ENCODE measurements at regions not wholly inside any gene's neighbourhood (a gene's known extent, or its start where the extent isn't known, plus 50 kb on each side); places are given as distances from the start of the nearest gene placed in this dataset.

DNA sequence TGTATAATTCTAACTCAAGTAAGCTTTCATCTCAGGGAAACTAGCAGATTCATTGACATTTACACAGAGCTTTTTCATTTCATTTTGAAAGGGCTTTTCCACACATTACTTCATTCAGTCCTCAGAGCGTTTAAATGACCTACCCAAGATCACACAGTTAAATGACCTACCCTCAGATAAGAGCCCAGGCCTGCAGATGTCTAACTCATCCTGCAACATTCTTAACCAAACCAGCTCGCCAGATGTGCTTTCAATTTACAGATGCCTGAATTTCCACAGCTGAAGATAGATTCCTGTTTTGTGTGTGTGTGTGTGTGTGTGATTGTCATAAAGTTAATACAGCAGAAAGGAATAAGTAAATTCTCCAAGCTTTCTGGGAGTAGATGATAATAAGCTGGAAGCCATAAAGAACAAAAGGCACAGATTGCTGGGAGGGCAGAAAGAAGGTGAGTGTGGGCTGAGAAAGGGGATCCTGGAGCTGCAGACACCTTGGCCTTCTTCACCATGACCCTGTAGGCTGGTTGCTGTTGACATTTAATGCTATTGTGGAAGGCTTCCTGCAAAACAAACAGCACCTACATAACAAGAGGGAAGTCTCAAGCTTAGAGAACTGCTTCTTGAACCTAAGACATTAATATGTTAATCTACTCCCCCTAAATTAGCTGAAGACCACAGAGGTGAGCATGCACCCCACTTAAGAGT is 489.7 kb upstream of the CELF2 start:
- no peak for DNase-seq

DNA sequence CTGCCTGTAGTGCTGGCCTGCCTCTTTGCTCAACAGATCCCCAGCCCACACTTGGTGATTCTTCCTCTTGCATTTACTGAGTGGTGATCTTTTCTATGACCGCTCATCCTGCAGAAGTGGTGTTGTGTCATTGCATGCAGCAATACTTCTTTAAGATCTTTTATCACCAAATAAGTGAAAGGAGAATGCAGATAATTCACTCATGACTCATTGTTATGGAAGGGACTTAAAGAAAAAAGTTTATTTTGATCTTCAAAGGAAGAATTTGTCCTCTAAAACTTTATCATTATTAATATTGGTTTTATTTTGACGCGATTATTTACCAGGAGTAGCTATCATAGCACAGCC is 489.1 kb upstream of the CELF2 start:
- no peak for DNase-seq

DNA sequence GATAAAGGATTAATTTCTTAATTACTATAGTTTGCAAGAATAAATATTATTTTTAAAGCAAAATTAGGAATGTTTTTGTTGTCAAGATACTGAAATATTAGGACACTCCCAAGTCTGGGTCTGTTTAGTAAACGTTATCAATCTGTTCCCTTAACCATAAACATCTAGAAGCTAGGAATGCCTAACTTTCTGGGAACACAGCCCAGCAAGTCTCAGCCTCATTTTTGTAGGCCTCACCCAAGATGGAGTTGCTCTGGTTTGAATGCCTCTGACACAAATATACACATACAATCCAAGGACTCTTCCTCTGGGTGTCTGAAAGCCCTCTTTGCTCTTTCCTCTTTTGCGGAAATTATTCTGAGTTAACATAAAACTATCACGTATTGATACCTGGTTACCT is 487.4 kb upstream of the CELF2 start:
- no peak for DNase-seq

DNA sequence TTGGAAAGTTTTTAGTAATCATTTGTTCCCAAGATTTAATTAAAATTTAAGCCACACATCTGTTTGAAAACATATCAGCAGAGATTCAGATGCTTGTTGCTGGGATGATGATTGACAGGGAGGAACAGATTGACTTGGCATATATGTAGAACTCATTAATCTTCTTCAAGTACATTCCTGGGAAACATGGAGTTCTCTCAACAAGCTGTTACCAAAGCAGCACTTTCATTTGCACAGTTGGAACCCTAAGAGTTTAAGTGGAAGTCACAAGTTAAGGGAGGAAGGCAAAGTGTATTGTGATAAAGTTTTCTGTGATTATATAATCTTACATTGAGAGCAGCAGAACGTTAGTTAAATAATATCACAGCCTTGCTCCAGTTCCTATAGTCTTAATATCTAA is 485.4 kb upstream of the CELF2 start:
- no peak for DNase-seq

DNA sequence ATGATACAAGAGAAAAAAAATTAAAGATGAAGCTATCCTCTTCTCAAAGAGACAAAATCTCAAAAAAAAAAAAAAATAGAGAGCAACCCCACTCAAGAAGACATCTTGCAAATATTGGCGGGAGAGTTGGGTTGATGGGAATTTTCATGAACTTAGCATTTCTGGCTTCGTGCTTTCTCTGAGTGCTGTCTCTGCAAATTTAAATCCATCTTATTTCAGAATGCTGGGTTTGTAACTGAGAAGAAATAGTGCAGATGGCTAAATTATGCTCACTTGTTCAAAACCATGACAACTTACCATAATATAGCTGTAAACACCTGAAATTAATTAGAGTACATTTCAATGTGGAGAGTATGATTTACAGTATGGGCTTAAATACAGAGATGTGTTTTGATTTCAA is 484.8 kb upstream of the CELF2 start:
- no peak for DNase-seq

DNA sequence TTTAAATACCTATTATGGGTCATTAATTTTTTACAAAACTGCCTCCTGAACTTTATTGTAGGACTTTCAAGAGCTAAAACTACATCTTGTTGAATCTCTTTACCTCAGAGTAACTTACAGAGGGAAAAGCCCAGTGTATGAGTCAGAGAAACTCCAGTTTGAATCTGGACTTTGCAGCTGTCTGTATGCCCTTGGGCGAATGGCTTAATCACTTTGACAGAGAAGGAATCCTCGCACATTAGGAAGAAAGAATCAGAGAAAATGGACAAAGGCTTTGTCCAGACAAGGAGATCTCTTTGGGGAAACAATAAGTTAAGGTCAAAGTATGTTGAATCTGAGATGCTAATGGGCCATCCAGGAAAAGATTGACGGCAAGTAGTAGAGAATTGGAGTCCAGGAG is 484.2 kb upstream of the CELF2 start:
- no peak for DNase-seq

DNA sequence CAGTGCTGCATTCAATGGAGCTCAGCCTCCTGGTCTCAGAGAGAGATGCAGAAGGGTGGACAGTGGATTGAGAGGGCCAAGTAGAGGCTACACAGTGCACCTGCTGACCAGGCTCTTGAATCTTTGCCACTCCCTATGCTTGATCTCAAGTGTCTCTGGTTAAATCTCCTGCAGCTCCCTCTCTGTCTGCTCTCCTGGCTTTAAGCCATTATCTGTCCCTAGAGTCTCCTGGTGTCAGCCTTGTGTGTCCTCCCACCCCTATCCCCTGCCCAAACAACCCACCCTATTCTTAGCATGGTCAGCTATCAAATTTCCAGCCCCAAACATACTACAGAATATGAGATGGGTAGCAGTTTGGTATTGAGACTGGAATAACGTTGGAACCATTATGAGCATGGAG is 479.3 kb upstream of the CELF2 start:
- DNase-seq: no peak

DNA sequence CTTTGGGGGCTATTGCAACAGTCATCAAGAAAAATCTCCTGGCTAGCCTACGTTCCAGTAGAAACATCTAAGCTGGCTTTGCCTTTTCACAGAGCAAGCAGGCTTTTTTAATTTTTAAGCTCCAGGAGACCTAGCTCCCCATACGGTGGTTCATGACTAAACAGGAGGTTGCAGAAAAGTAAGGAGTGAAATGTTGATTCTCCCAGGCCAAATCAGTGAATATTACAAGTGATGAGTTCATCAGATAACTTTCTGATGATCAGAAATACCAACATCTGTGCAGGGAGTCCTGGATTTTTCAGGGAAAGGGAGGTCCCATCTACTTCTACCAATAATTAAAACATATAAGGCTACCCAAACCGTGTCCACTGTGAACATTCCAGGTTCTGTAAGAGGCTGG is 477.3 kb upstream of the CELF2 start:
- no peak for DNase-seq

DNA sequence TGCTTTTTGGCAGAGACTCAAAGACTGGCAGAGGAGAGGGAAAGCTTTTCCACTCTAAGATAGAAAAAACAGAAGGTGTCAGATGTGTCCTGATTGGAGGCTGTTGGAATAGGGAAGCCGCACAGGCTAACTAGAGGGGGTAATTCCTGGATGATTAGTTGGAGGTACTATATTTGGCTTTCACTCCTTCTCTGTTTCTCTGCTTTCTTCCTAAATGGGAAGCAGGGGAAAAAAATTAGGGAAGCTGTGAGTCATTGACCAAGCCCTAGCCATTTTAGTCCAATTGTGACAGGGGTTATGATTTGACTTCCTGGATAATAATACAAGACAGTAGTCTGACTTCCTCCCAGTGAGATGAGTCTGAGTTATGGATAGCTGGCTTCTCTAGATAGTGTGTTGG is 475.2 kb upstream of the CELF2 start:
- DNase-seq: no peak

DNA sequence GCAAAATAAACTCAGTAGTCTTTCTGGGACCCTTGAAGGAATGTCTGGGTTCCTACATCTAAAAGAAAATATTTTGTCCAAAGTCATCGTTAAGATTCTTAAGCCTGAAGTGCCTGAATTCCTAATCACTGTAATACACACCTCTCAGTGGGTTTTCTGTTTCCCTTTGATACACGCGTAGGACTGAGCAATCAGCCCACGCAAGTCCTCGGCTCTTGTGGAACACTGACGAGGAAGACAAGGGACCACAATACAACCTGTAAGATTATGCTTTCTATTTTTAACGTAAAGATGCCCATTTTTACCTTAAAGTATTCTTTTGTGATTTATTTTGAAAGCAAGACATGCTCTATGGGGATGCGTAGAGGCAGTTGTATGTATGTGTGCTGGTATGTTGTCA is 472.8 kb upstream of the CELF2 start:
- DNase-seq: no peak

DNA sequence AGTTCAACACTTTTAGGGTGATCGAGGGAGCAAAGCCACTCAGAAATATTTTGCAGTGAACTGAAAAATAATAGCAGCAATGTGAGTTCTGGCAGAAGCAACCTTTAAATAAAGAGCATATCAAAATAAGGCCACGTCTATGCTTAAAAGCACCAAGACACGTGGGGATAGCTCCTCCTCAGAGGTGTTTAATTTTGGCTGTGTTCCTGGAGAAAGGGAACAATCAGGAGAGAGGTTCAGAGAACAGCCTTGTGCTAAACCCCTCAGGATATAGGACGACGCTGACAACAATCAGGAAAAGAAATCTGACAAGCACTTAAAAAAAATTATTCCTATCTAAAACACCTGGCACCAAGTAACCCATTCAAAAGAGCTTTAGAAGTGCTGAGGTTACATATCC is 471.9 kb upstream of the CELF2 start:
- no peak for DNase-seq

DNA sequence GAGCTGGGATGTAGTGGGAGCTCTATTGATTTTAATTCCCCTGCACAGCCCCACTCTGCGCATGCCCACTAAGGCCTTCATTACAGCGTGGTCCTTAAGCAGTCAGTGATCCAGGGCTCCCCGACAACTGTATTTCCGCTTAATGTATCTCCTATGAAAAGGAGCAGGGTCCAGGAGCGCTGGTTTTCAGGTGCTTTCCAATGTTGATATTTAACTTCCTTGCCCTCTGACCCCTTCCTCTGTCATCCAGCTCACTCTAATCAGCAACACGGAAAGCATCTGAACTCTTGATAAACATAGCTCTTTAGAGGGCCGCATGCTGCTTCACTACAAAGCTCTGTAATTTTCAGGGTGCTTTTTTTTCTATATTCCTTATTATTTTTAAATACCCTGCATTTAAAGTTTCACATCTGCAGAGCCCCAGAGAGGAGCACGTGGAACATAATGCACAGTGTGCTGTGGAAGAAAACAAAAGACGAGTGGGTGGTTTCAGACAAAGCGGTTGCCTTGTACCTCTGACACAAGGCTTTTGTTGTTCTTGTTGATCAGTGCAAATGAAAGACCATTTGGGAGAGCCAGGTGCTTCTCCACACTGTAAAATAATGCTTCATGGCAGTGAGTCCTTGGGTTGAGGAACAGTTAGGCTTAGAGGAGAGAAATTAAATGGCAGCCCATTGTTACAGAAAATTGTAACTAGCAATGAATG is 465.9 kb upstream of the CELF2 start:
- DNase-seq: no peak

DNA sequence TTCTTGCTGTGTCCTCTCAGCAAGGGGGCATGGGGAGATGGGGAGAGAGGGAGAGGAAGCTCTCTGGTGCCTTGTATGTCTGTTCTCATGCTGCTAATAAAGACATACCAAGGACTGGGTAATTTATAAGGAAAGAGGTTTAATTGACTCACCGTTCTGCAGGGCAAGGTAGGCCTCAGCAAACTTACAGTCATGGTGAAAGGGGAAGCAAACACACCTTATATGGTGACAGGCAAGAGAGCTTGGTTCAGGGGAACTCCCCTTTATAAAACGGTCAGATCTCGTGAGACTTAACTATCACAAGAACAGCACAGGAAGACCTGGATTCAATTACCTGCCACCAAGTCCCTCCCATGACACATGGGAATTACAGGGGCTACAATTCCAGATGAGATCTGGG is 464.7 kb upstream of the CELF2 start:
- DNase-seq: no peak

DNA sequence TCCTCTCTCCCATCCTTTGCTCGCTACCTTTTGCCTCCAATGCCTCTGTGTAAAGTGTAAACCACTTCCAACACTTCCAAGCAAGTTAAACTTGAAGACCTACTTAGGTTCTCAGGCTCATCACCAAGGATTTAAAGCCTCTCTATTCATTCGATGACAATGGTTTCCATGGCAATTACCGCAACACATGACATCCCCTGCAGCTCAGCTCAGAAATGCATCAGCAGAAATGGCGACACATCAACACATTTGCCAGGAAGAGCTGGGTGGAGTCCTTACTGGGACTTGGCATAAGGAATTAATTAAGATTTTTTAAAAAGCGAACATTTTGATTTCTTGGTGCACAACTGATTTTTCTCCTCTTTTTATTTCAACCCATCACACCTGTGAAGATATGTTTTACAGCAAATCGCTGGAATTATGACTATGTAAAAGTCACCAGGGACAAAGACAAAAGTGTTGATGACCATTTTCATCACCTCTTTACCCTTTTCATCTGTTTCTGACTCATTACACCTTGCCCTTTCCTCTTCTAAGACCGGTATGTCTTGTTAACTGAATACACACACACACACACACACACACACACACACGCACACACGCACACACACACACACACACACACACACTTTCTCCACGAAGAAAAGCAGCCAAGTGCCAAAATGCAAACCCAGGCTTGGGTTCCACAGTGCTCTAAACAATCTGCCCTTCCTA is 453.4 kb upstream of the CELF2 start:
- DNase-seq: no peak

DNA sequence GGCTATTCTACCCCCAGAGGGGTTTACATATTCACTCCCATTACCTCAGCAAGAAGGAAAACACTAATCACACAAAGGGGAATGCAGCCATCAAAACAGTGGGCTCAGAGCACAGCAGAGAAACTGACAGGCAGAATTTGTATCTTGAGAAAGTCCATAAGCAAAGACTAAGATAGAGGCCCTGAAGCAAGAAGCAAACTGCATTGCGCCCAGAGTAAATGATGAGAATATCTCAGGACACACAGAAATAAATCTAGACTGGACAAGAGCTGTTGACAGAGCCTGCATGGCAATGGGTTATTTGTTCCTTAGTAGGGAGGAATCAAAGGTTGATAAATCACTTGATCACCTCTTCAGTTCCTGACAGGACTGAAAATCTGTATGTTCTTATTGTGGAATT is 440.7 kb upstream of the CELF2 start:
- no peak for DNase-seq

DNA sequence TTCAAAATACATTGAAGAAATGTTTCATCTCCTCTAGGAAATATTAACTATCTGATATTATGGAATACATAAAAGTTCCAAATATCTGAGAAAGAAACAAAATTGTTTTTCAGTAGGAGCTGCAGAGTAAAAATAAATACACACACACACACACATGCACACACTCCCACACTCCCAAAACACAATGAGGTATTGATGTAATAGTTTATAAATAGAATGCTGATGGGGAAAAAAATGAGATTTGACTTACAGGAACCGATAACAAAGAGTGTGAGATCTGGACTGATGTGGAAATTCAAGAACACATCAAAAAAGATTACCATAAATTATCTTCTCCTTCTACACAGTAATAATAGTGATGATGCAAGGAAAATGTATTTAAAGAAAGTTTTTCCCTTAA is 438.0 kb upstream of the CELF2 start:
- DNase-seq: no peak

DNA sequence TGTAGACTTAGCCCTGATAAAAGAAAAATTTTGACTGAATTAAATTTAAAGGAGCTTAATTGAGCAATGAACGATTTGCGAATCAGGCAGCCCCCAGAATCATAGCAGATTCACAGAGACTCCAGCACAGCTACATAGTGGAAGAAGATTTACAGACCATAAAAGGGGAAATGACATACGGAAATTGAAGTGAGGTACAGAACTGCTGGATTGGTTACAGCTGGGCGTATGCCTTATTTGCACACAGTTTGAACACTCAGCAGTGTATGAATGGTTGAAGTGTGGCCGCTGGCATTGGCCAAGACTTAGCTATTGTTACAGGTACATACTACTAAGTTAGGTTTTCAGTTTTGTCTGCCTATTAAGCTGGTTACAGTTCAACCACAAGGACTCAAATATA is 433.5 kb upstream of the CELF2 start:
- DNase-seq: no peak

DNA sequence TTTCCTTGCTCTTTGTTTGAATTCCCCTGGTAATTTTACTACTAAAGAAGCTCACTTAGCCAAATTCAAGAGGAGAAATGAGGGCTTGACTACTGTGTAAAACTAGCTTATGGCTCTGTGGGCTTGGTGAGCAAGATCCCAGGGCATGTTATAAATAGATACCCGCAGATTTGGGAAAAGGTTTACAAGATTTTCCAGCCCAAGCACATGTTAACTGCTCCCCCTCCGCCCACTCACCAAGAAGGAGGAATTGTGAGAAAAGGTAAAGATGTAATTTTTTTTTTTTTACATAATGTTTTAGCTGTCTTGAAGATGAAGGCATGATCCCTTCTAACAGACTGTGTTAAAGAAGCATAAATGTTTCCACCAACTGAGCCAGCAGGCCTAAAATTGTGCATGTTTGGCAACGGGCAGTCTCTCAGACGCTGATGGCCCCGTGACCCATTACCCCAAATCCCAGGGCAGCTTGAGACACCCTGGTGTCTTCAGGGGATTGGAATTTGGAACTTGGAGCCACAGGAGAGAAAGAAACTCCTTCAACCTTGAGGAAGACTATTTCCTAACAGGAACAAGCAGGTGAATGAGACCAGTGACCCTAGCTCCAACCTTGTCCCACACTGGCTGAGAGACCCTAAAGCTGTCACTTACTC is 429.8 kb upstream of the CELF2 start:
- DNase-seq: no peak

DNA sequence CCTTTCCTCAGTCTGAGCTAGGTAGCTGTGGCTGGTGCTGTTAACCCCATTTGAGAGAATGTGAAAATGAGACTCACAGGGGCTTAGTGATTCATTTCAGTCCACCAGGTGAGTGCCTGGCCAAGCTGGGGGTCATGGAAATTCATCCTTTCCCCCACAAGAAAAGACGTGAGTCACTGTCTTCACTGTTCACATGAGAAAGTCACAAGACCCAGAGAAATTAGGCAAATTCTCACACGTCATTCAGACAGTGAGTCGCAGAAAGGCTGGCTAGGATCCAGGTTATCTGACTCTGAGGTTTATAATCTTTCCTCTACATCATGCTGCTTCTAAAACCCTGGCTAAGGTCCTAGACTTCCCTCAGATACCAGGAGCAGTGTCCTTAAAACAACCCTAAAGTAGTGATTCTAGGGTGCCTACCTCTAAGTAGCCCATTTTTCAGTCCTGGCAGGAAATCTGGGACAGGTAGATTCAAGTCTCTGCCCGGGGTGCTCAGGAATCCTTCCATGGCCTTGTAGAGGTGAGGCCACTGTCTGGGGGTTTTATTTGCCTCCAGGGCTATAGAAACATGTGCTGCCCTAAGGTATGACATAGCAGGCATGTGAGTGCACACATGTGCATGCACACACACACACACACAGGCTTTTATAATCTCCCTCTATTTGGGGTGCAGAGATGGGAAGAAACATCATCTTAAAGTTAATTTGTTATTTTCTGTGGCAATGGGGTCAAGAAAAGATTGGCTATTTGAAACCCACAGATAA is 427.9 kb upstream of the CELF2 start:
- no peak for DNase-seq

DNA sequence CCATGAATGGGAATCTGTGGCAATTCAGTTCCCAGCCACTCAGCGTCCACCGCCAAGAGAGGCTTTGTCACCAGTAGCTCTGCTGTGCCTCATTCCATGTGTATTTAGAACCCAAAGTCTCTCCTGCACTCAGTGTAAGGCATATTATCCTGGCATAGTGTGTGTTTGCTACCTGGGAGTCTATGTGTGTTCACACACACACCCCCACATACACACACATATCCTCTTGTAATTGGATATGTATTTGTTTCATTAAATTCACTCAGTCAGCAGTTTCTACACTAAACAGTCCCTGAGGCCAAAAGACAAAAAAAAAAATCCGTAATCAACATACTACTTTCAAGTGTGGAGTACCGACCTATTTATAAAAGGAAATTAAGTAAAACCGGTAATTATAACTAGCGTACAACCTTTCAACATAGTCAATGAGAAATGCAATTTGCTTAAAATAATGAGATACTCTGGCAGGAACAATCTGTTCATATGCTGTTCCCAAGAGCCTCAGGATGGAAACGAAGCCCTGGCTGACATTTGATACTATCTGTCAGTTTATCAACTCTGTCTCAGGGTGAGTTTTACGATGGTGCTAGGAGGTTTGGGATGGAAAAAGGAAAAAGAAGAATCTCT is 425.8 kb upstream of the CELF2 start:
- no peak for DNase-seq

DNA sequence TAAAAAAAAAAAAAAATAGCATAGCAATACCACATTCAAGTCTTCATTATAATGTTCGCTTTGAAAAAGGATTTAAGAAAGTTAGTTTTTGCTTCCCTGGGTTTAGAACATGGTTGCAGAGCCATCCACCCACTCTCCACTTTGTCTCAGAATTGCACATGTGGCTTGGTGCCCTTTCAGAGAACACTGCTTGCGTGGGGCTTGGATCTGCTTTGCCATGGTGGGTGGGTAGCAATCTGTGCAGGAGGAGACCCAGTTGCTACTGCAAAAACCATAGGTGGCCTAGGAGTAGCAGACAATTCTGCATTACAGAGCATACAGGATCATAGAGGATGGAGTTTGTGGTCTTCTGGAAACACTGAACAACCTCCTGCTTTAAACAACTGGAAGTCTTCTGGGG is 421.4 kb upstream of the CELF2 start:
- DNase-seq: no peak

DNA sequence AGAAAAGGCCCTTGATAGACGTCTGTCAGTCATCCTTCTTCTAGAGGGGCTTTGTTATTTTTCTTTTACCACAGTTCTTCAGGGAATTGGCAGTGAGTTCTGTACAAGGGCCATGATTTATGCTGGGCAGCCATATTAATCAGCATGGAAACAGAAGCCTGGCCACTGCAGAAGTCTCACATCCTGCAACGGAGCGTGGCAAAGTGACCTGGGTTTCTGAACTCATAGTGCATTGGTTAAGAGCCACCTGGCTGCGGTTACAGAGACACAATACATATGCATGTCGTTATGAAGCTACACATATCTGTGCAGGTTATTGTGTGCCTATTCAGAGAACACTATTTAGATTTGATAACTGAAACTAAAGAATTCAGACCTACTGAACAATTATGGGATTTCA is 419.4 kb upstream of the CELF2 start:
- DNase-seq: no peak

DNA sequence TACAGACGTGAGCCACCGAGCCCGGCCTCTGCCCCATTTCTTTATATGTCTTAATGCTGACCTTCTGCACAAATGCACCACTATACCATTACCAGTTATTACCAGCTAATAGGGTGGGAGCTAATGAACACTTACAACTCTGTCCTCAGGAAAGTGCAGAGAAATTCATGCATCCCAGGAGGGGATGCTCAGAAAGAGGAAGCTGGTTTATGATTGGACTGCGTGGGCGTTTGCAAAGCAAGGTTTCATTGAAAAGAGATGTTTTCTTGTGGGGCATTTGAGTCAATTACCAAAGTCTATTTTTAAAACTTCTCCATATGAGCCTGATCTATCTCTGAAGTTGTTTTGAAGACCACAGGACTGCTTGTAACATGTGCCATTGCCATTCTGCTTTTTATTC is 417.7 kb upstream of the CELF2 start:
- DNase-seq: no peak

All from T-helper 9 cell (primary cell).